Karpas-422 (cell line): ENCODE measurements at regions not wholly inside any gene's neighbourhood (a gene's known extent, or its start where the extent isn't known, plus 50 kb on each side); places are given as distances from the start of the nearest gene placed in this dataset.

Experiments used
- DNase-seq: peaks from one replicate; pipeline ENCODE4 v3.0.0-alpha.2; 2015
- H2AFZ ChIP-seq: fragments of 200-600 bp; sonication (generic); 2 replicates; pipeline ENCODE4 v1.6.1; 2014; ENCODE audit warnings: antibody characterized with exemption, low read length, mixed read lengths
- H3K27ac ChIP-seq: fragments of 200-600 bp; sonication (generic); 2 replicates; pipeline ENCODE4 v1.5.1; 2014; ENCODE audit warnings: mild to moderate bottlenecking, low read length, moderate library complexity
- H3K27me3 ChIP-seq: fragments of 200-600 bp; sonication (generic); 2 replicates; pipeline ENCODE4 v1.6.1; 2014; ENCODE audit warnings: low read length, mixed read lengths
- H3K36me3 ChIP-seq: fragments of 200-600 bp; sonication (generic); 2 replicates; pipeline ENCODE4 v1.6.1; 2014; ENCODE audit warnings: low read length, mixed read lengths; ENCODE audit not compliant: insufficient read depth
- H3K4me1 ChIP-seq: fragments of 200-600 bp; sonication (generic); 2 replicates; pipeline ENCODE4 v1.6.1; 2014; ENCODE audit warnings: mild to moderate bottlenecking, low read length, mixed read lengths
- H3K4me2 ChIP-seq: fragments of 200-600 bp; sonication (generic); 2 replicates; pipeline ENCODE4 v1.6.1; 2014; ENCODE audit warnings: low read length, low read depth, mild to moderate bottlenecking; ENCODE audit not compliant: poor library complexity, severe bottlenecking
- H3K4me3 ChIP-seq: fragments of 200-600 bp; sonication (generic); 2 replicates; pipeline ENCODE4 v1.5.1; 2014; ENCODE audit warnings: mild to moderate bottlenecking, antibody characterized with exemption, low read length, mixed read lengths
- H3K79me2 ChIP-seq: fragments of 200-600 bp; sonication (generic); 2 replicates; pipeline ENCODE4 v1.6.1; 2014; ENCODE audit warnings: mild to moderate bottlenecking, low read length, mixed read lengths
- H3K9ac ChIP-seq: fragments of 200-600 bp; sonication (generic); 2 replicates; pipeline ENCODE4 v1.6.0; 2014; ENCODE audit warnings: low read length
- H3K9me2 ChIP-seq: fragments of 200-600 bp; sonication (generic), shearing (Covaris generic); replicated peaks from 2 replicates; pipeline ENCODE4 v1.6.0; 2014; ENCODE audit warnings: mild to moderate bottlenecking, low read length, moderate library complexity; ENCODE audit not compliant: insufficient read depth
- H3K9me3 ChIP-seq: fragments of 300-700, 200-600 bp; sonication (generic); 2 replicates; pipeline ENCODE4 v1.6.1; 2014; ENCODE audit warnings: low read length, mixed read lengths
- H4K20me1 ChIP-seq: fragments of 200-600 bp; sonication (generic); 2 replicates; pipeline ENCODE4 v1.6.1; 2014; ENCODE audit warnings: mild to moderate bottlenecking, antibody characterized with exemption, low read length, low read depth; ENCODE audit not compliant: insufficient read depth

DNA sequence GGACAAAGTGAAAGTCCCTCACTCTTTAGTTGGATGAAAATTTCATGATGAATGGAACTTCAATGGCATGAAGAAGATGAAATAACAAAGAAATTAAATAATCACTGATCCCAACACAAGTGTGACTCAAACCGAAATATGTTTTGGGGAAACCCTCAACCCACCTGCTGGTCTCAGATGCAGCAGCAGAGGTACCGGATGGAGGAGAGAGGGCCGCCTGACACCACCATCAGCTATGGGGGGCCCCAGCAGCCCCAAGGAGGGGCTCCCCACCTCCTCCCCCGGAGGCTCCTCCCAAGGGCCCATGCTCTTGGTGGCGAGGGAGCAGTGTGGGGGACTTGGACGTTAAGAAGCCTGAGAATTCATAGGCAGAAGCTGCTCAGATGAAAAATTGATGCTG, 137.2 kb upstream of the ADARB2 start:
- Histone ChIP-seq H3K79me2 (no peaks in the 10 kb centered on the region), H3K27me3 (no peaks in the 10 kb centered on the region), H4K20me1 (no peaks in the 10 kb centered on the region), H2AFZ (no peak overlapping the region), H3K4me2 (no peak overlapping the region), H3K36me3 (no peaks in the 10 kb centered on the region), H3K9me2 (no peaks in the 10 kb centered on the region), H3K4me1 (no peaks in the 10 kb centered on the region), H3K9ac (no peak overlapping the region), H3K4me3 (no peak overlapping the region), H3K9me3 (no peaks in the 10 kb centered on the region), H3K27ac (no peak overlapping the region)
- DNase-seq = no peak

DNA sequence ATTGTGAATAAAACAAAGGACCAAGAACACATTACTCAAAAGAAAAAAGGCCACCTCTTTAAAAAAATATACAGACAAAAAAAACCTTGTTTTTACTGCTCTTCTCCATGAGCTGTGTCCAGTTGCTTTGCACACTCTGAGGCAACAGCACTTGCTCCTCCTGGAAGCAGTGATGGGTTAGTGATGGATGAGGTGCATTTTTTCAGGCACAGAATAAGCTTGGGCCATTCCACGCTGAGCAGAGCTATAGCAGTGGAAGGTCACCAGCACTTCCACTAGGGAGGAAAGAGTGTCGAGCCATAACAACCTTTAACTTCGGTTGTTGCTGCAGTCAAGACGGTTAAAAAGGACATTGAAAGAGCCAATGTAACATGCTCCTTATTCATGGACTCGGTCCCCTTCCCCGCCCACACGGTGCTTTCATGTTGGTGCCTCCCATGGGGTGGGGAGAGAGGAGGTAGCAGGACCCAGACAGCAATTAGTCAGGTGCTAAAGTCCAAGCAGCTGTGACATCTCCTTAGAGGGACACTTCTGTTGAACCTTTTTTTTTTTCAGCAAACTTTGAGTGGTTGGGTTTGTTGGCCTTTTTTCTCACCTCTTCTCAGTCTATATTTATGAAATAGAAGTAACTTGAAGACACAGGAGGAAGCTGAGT, 136.5 kb upstream of the ADARB2 start:
- no peak overlapping the region for H2AFZ ChIP-seq
- H3K27me3 ChIP-seq = no peaks in the 10 kb centered on the region
- H3K9me2 ChIP-seq = no peaks in the 10 kb centered on the region
- H3K27ac ChIP-seq = no peak overlapping the region
- no peak overlapping the region for H3K9ac ChIP-seq
- no peaks in the 10 kb centered on the region for H3K79me2 ChIP-seq
- no peaks in the 10 kb centered on the region for H3K9me3 ChIP-seq
- DNase-seq = no peak
- no peak overlapping the region for H3K4me3 ChIP-seq
- no peaks in the 10 kb centered on the region for H3K36me3 ChIP-seq
- H3K4me2 ChIP-seq = no peak overlapping the region
- no peaks in the 10 kb centered on the region for H3K4me1 ChIP-seq
- H4K20me1 ChIP-seq = no peaks in the 10 kb centered on the region

DNA sequence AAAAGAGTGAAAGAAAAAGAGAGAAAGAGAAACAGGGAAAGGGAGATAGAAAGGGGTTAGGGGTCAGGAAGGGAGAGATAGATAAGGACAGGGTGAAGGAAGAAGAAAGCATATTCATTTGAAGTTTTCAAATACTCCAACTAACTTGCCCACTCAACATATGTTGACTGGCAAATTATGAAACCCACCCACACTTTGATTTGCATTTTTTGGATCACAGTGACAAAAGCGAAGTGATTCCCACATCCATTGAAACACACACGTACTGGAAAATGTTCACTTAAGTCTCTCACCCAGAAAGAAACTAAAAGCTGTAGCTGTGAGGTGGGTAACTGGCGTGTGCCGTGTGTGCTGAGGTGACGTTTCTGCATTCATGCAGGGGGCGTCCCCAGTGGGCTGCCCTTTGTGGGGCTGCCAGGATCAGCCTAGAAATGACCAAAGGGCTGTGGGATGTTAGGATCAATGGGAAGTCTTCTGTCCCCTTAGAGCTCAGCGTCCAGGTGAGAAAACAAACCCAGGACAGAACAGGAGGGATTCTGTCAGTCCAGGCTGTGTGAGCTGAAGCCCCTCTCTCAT, 134.9 kb upstream of the ADARB2 start:
- Histone ChIP-seq H3K4me2 (no peak overlapping the region), H3K4me3 (no peak overlapping the region), H3K9me2 (no peaks in the 10 kb centered on the region), H3K79me2 (no peaks in the 10 kb centered on the region), H3K36me3 (no peaks in the 10 kb centered on the region), H3K4me1 (no peaks in the 10 kb centered on the region), H4K20me1 (no peaks in the 10 kb centered on the region), H3K27me3 (no peaks in the 10 kb centered on the region), H3K9ac (no peak overlapping the region), H2AFZ (no peak overlapping the region), H3K9me3 (no peaks in the 10 kb centered on the region), H3K27ac (no peak overlapping the region)
- no peak for DNase-seq

DNA sequence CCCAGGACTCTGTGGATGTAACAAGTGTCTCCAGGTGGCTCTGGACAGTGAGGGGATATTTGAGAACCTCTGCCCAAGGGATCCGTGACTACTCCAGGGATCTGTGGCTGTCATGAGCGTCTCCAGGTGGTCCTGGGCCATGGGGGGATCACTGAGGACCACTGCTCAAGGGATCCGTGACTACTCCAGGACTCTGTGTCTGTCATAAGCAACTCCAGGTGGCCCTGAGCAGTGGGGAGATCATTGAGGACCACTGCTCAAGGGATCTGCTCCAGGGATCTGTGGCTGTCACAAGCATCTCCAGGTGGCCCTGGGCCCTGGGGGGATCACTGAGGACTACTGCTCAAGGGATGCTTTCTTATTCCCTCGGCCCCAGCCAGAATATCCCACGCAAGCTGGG, 133.2 kb upstream of the ADARB2 start:
- no peaks in the 10 kb centered on the region for H3K79me2 ChIP-seq
- H3K27ac ChIP-seq = no peak overlapping the region
- H3K27me3 ChIP-seq = no peaks in the 10 kb centered on the region
- no peaks in the 10 kb centered on the region for H3K36me3 ChIP-seq
- no peak overlapping the region for H3K4me2 ChIP-seq
- no peak overlapping the region for H3K4me3 ChIP-seq
- H3K9ac ChIP-seq = no peak overlapping the region
- no peaks in the 10 kb centered on the region for H3K9me2 ChIP-seq
- H3K4me1 ChIP-seq = no peaks in the 10 kb centered on the region
- H3K9me3 ChIP-seq = no peaks in the 10 kb centered on the region
- no peaks in the 10 kb centered on the region for H4K20me1 ChIP-seq
- no peak overlapping the region for H2AFZ ChIP-seq
- no peak for DNase-seq

DNA sequence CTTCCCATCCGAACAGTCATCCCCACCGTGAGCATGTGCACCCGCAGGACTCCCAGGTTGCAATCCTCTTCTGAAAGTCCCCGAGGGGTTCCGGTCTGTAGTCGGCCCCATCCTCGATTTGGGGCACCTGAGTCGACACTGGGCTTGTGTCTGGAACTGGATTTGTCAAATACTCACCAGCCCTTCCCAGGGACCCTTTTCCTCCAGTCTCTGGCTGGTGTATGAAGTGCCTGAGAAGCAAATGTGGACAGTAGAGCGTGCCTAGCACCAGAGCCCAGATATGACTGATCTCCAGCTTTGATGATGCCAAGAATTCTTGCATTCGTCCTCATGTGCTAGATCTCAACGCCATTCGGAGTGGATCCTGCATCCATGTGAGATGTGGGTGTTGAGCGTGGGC, 132.5 kb upstream of the ADARB2 start:
- no peaks in the 10 kb centered on the region for H3K27me3 ChIP-seq
- no peaks in the 10 kb centered on the region for H3K79me2 ChIP-seq

DNA sequence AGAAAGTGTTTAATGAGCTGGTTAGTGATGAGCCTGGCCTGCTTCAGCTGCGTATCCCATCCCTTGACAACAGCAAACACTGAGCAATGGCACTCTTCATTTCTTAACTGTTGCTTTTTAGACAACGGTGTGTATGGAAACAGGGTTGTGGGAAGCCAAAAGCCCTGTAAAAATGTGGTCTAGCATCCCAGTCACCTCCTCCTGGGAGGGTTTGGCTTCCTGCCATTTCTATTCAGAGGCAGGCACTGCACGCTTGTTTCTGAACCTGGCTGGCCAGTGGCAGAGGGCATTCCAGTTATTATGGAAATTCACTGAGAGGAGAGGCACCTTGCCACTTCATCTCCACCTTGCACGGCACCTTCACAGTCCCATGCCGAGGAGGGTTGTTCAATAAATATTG, 123.0 kb upstream of the ADARB2 start:
- Histone ChIP-seq H3K9me2 (no peaks in the 10 kb centered on the region), H3K4me3 (no peak overlapping the region), H3K9ac (no peak overlapping the region), H3K27me3 (no peaks in the 10 kb centered on the region), H2AFZ (no peak overlapping the region), H4K20me1 (no peaks in the 10 kb centered on the region), H3K79me2 (no peaks in the 10 kb centered on the region), H3K4me1 (no peaks in the 10 kb centered on the region), H3K36me3 (no peaks in the 10 kb centered on the region), H3K4me2 (no peak overlapping the region), H3K27ac (no peak overlapping the region), H3K9me3 (no peaks in the 10 kb centered on the region)
- DNase-seq = no peak

More for the DNA sequence above, 132.5 kb upstream of the ADARB2 start:
- Histone ChIP-seq H3K9me2 (no peaks in the 10 kb centered on the region), H3K4me3 (no peak overlapping the region), H3K4me1 (no peaks in the 10 kb centered on the region), H3K9ac (no peak overlapping the region), H3K9me3 (no peaks in the 10 kb centered on the region), H3K27ac (no peak overlapping the region), H2AFZ (no peak overlapping the region), H3K4me2 (no peak overlapping the region), H3K36me3 (no peaks in the 10 kb centered on the region), H4K20me1 (no peaks in the 10 kb centered on the region)
- no peak for DNase-seq

DNA sequence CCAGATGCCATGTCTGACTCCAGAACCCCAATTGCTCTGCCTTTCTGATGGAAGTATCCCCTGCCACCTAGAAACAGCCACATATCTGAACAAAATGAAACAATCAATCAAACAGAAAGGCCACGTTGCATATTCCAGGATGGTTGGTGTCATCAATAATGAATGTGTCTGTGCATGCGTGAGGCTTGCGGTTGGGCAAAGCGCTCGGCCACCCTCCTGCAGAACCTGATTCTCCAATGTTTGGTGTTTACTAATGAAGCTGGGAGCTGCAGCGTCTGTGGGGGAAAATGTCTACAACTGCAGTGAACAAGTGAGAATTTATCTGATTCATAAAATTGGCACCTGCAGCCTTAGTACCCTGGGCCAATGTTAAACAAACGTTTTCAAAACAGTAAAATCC, 121.2 kb upstream of the ADARB2 start:
- no peaks in the 10 kb centered on the region for H3K79me2 ChIP-seq
- H4K20me1 ChIP-seq = no peaks in the 10 kb centered on the region
- H3K4me3 ChIP-seq = no peak overlapping the region
- H3K9ac ChIP-seq = no peak overlapping the region
- no peak overlapping the region for H3K27ac ChIP-seq
- H3K4me2 ChIP-seq = no peak overlapping the region
- H3K9me3 ChIP-seq = no peaks in the 10 kb centered on the region
- H3K27me3 ChIP-seq = no peaks in the 10 kb centered on the region
- no peak overlapping the region for H2AFZ ChIP-seq
- no peak for DNase-seq
- no peaks in the 10 kb centered on the region for H3K4me1 ChIP-seq
- no peaks in the 10 kb centered on the region for H3K36me3 ChIP-seq
- no peaks in the 10 kb centered on the region for H3K9me2 ChIP-seq

DNA sequence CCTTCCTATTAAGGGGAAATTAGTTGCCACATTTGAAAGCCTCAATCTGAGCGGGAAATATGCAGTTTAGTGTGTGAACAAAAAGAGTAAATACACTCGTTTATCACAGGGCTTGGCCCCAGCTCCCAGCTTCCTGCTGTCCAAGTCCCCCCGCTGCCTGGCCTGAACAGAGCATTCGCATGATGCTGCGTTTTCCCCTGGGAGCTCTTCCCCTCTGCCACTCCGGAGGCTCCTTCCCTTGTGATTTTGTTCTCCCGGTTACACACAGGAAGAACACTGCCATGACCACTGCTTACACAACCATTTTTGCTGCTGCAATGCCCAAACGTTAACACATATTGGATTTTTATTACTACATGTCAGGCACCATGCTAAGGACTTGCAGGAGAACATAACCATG, 120.7 kb upstream of the ADARB2 start:
- H3K9me2 ChIP-seq = no peaks in the 10 kb centered on the region
- no peaks in the 10 kb centered on the region for H3K9me3 ChIP-seq
- no peak overlapping the region for H3K9ac ChIP-seq
- DNase-seq = no peak
- H3K4me3 ChIP-seq = no peak overlapping the region
- H3K4me1 ChIP-seq = no peaks in the 10 kb centered on the region
- no peak overlapping the region for H3K4me2 ChIP-seq
- H2AFZ ChIP-seq = no peak overlapping the region
- H4K20me1 ChIP-seq = no peaks in the 10 kb centered on the region
- no peaks in the 10 kb centered on the region for H3K79me2 ChIP-seq
- no peak overlapping the region for H3K27ac ChIP-seq
- H3K27me3 ChIP-seq = no peaks in the 10 kb centered on the region
- H3K36me3 ChIP-seq = no peaks in the 10 kb centered on the region
